Activated CD4-positive, alpha-beta T cell treated with anti-CD3 and anti-CD28 coated beads for 36 hours (primary cell): ENCODE measurements at regions not wholly inside any gene's neighbourhood (a gene's known extent, or its start where the extent isn't known, plus 50 kb on each side); places are given as distances from the start of the nearest gene placed in this dataset.

Experiments
- ATAC-seq: fragments of 200-7000 bp; cut with Tn5 transposase; one replicate; pipeline ENCODE4 v1.10.0; 2021; ENCODE audit warnings: mild to moderate bottlenecking, moderate library complexity
- CTCF ChIA-PET: fragments of 350-600 bp; sonication (Branson Sonifier 250); formaldehyde crosslinking; loops from one replicate; lab custom pipeline; 2021; ENCODE audit warnings: antibody characterized with exemption; lab: Charles Lee
- POLR2A ChIA-PET: fragments of 350-600 bp; sonication (Branson Sonifier 250); formaldehyde crosslinking; loops from one replicate; lab custom pipeline; 2021; ENCODE audit warnings: antibody characterized with exemption, inconsistent platforms; lab: Charles Lee
- DNase-seq: peaks from one replicate; pipeline ENCODE4 v3.0.0-alpha.2; 2020
- H3K27ac Mint-ChIP-seq: one replicate; pipeline ENCODE4 v1.8.0; 2021; ENCODE audit warnings: mixed read lengths
- H3K27me3 Mint-ChIP-seq: one replicate; pipeline ENCODE4 v1.8.0; 2021; ENCODE audit warnings: mixed read lengths
- H3K36me3 Mint-ChIP-seq: one replicate; pipeline ENCODE4 v1.8.0; 2021; ENCODE audit warnings: low read depth, mixed read lengths
- H3K4me1 Mint-ChIP-seq: one replicate; pipeline ENCODE4 v1.8.0; 2021; ENCODE audit warnings: mixed read lengths
- H3K4me3 Mint-ChIP-seq: one replicate; pipeline ENCODE4 v1.8.0; 2021; ENCODE audit warnings: mild to moderate bottlenecking, moderate library complexity, mixed read lengths
- H3K9me3 Mint-ChIP-seq: one replicate; pipeline ENCODE4 v1.8.0; 2021; ENCODE audit warnings: low read depth, mixed read lengths
- intact Hi-C, 2 experiments: fragments of 100-400 bp; cut with DNase I in 1 of 2; cut with micrococcal nuclease in 1 of 2; formaldehyde crosslinking; loops; one replicate each; pipeline versions ENCODE4 v1.14.2 to v1.15.1; 2022 to 2024; cut with DNase I, micrococcal nuclease

- no peaks in the 10 kb centered on the region for H3K9me3 Mint-ChIP-seq
- no peak overlapping the region for H3K4me3 Mint-ChIP-seq
- ChIA-PET CTCF (no interaction called here), POLR2A (no interaction called here)
- no peak overlapping the region for H3K27ac Mint-ChIP-seq
- DNase-seq, result no peak
- peaks cover 29% of the 10 kb centered on the region for H3K27me3 Mint-ChIP-seq
- no peak for ATAC-seq
- no peaks in the 10 kb centered on the region for H3K36me3 Mint-ChIP-seq
- H3K4me1 Mint-ChIP-seq, result no peaks in the 10 kb centered on the region
- intact Hi-C loops, result no loop called here
Observed at GRCh38 chr22:48957987-48958321, 869.7 kb downstream of the BRD1 start.

DNA sequence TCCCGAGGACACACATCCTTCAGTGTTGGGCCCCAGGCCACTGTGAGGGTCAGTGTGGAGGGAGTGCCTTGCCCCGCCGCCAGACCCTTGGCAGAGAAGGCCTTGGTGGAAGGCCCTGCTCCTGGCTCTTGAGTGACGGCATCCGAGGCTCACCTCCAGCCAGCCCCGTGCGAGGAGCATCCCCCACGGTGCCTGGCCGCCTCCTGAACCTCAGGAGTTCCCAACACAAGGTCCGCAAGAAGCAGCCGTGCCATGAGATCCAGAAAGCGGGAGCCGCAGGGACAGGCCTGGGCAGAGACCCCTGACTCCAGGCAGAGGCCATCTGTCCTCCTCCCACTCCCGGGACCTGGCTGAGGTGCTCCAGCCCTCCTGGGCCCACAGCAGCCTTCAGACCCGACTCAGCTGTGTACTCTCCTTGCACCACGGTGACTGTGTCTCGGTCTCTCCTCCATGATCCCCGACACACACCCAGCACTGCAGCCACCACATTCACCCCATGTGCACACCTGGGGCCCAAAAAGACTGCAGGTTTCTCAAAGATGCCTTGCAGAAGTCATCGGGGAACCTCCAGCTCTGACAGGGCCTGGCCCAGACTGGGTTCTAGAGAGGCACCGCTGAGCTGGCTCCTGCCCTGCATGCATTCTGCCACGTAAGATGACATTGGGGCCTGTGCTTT, 870.2 kb downstream of the BRD1 start:
- Mint-ChIP-seq H3K36me3 (no peaks in the 10 kb centered on the region), H3K27me3 (peaks cover 25% of the 10 kb centered on the region), H3K4me1 (no peaks in the 10 kb centered on the region), H3K4me3 (no peak overlapping the region), H3K9me3 (no peaks in the 10 kb centered on the region), H3K27ac (no peak overlapping the region)
- POLR2A ChIA-PET, result no interaction called here
- no peak for ATAC-seq
- CTCF ChIA-PET, result no interaction called here
- DNase-seq, result no peak
- intact Hi-C loops, result no loop called here

GRCh38 chr22:48955351-48956311, 872.0 kb downstream of the BRD1 start:
- POLR2A ChIA-PET, result no interaction called here
- no peaks in the 10 kb centered on the region for H3K9me3 Mint-ChIP-seq
- no peaks in the 10 kb centered on the region for H3K36me3 Mint-ChIP-seq
- intact Hi-C loops, result no loop called here
- CTCF ChIA-PET, result no interaction called here
- peaks cover 14% of the 10 kb centered on the region for H3K27me3 Mint-ChIP-seq
- no peak overlapping the region for H3K27ac Mint-ChIP-seq
- no peak for DNase-seq
- no peaks in the 10 kb centered on the region for H3K4me1 Mint-ChIP-seq
- H3K4me3 Mint-ChIP-seq, result no peak overlapping the region
- no peak for ATAC-seq

- DNase-seq, result no peak
- no peak for ATAC-seq
- ChIA-PET POLR2A (no interaction called here), CTCF (no interaction called here)
- no peaks in the 10 kb centered on the region for H3K4me1 Mint-ChIP-seq
- no peak overlapping the region for H3K27ac Mint-ChIP-seq
- H3K4me3 Mint-ChIP-seq, result no peak overlapping the region
- H3K27me3 Mint-ChIP-seq, result peaks cover 9% of the 10 kb centered on the region
- intact Hi-C loops, result no loop called here
- H3K9me3 Mint-ChIP-seq, result no peaks in the 10 kb centered on the region
- no peaks in the 10 kb centered on the region for H3K36me3 Mint-ChIP-seq
Observed at GRCh38 chr22:48954781-48955311, 872.8 kb downstream of the BRD1 start.

DNA sequence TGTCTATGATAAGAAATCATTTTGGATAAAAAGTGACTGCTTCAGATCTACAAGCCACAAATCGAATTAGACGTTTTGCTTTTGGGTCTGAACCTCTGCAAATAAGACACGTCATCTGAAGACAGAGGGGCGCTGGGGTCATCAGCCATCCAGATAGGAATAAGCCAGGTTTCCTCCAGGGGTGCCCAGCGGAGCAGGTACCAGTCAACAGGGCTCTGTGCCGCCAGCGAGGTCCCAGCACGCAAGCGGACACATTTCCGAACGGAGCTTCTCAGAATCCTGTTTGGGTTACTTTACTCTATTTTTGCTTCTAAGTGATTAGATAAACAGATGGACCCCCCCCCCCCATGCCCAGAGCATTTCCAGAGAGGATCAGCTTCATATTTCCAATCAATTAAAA, 873.8 kb downstream of the BRD1 start:
- H3K9me3 Mint-ChIP-seq, result no peaks in the 10 kb centered on the region
- no peaks in the 10 kb centered on the region for H3K4me1 Mint-ChIP-seq
- H3K27ac Mint-ChIP-seq, result no peak overlapping the region
- intact Hi-C loops, result no loop called here
- H3K36me3 Mint-ChIP-seq, result no peaks in the 10 kb centered on the region
- H3K4me3 Mint-ChIP-seq, result no peak overlapping the region
- POLR2A ChIA-PET, result no interaction called here
- CTCF ChIA-PET, result no interaction called here
- peaks cover 14% of the 10 kb centered on the region for H3K27me3 Mint-ChIP-seq
- no peak for DNase-seq
- ATAC-seq, result no peak

GRCh38 chr22:48953103-48953720, 874.5 kb downstream of the BRD1 start:
- Mint-ChIP-seq H3K36me3 (no peaks in the 10 kb centered on the region), H3K27me3 (peaks cover 10% of the 10 kb centered on the region), H3K4me3 (no peak overlapping the region), H3K9me3 (no peaks in the 10 kb centered on the region), H3K27ac (no peak overlapping the region), H3K4me1 (no peaks in the 10 kb centered on the region)
- ATAC-seq, result no peak
- no peak for DNase-seq
- CTCF ChIA-PET, result no interaction called here
- intact Hi-C loops, result no loop called here
- POLR2A ChIA-PET, result no interaction called here

GRCh38 chr22:48952256-48953102, 875.2 kb downstream of the BRD1 start:
- Mint-ChIP-seq H3K27ac (no peak overlapping the region), H3K36me3 (no peaks in the 10 kb centered on the region), H3K4me3 (no peak overlapping the region), H3K27me3 (peaks cover 9% of the 10 kb centered on the region), H3K9me3 (no peaks in the 10 kb centered on the region), H3K4me1 (no peaks in the 10 kb centered on the region)
- DNase-seq (no peak), ATAC-seq (no peak)
- POLR2A ChIA-PET, result no interaction called here
- intact Hi-C loops, result no loop called here
- CTCF ChIA-PET, result no interaction called here

DNA sequence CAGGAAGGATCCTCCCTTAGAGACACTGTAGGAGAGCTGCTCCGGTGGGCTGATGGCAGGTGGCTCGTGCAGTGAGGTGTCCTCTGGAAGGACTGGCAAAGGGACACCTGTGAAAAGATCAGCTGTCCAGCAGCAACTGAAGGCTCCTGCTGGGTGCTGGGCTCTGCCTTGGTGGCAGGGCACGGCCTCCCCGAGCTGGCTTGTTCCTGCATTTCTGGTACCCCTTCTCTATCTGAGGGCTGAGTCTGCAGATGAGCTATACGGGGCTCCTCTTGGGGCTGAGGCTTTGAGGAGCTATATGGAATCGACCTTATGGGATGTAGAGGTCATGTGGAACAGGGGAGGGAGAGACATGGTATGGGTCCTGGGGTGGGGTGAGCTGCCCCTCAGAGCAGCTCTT, 875.8 kb downstream of the BRD1 start:
- intact Hi-C loops, result no loop called here
- H3K9me3 Mint-ChIP-seq, result no peaks in the 10 kb centered on the region
- H3K4me3 Mint-ChIP-seq, result no peak overlapping the region
- ChIA-PET POLR2A (no interaction called here), CTCF (no interaction called here)
- no peaks in the 10 kb centered on the region for H3K4me1 Mint-ChIP-seq
- no peak for DNase-seq
- H3K36me3 Mint-ChIP-seq, result no peaks in the 10 kb centered on the region
- peaks cover 8% of the 10 kb centered on the region for H3K27me3 Mint-ChIP-seq
- no peak for ATAC-seq
- no peak overlapping the region for H3K27ac Mint-ChIP-seq

GRCh38 chr22:48950151-48950915, 877.3 kb downstream of the BRD1 start:
- H3K4me3 Mint-ChIP-seq, result no peak overlapping the region
- no peaks in the 10 kb centered on the region for H3K36me3 Mint-ChIP-seq
- intact Hi-C loops, result no loop called here
- no peaks in the 10 kb centered on the region for H3K9me3 Mint-ChIP-seq
- no peaks in the 10 kb centered on the region for H3K4me1 Mint-ChIP-seq
- DNase-seq (no peak), ATAC-seq (no peak)
- H3K27me3 Mint-ChIP-seq, result peaks cover 7% of the 10 kb centered on the region
- no peak overlapping the region for H3K27ac Mint-ChIP-seq
- POLR2A ChIA-PET, result no interaction called here
- CTCF ChIA-PET, result no interaction called here

GRCh38 chr22:48949375-48950149, 878.1 kb downstream of the BRD1 start:
- no peak for DNase-seq
- Mint-ChIP-seq H3K36me3 (no peaks in the 10 kb centered on the region), H3K27ac (no peak overlapping the region), H3K4me1 (no peaks in the 10 kb centered on the region), H3K4me3 (no peak overlapping the region), H3K27me3 (peaks cover 8% of the 10 kb centered on the region), H3K9me3 (no peaks in the 10 kb centered on the region)
- no peak for ATAC-seq
- POLR2A ChIA-PET, result no interaction called here
- intact Hi-C loops, result no loop called here
- CTCF ChIA-PET, result no interaction called here
